ENCODE measurements at regions not wholly inside any gene's neighbourhood (a gene's known extent, or its start where the extent isn't known, plus 50 kb on each side); places are given as distances from the start of the nearest gene placed in this dataset.
"Not testable (repeated sequence)": the region's sequence is repeated elsewhere in the genome, so short reads cannot be mapped to it uniquely, and the experiment has no call there.

GRCh38 chr10:2556883-2557282 lies 510.5 kb upstream of the PFKP start:
- DNase-seq = no peak

DNA sequence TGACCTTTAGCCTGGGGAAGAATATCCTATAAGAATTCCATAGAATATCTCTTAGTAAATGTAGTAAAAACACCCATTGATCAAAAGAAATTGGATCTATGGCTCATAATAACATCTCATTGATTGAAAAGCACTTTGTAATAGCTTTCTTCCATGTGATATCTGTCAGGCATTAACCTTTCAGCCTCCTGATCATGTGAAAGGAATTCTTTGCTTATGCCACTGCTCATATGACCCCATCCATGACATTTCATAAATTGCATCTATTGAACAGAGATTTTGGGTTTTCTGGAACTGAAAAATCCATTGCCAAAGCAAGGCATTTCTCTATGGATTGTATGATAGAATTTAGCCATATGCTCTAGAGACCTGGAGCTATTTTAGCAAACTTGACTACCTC lies 519.3 kb upstream of the PFKP start:
- DNase-seq = no peak

DNA sequence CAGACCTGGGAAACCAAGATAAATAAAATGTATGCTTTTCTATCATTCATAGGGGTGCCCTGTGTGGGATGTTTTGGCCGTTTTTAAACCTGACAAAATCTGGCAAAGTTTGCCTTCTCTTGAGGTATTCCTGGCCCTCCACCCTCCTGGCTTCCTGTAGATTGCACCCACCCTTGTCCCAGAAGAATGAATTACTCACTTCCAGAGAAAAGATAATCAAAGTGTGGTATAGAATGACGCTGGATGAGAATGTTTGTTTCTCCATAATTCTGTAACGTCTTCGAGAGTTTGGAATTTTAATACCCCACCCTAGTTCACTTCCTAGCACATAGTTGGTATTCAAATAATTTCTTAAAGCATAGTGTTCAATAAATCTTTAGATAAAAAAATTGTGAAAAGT lies 519.7 kb upstream of the PFKP start:
- DNase-seq = no peak

DNA sequence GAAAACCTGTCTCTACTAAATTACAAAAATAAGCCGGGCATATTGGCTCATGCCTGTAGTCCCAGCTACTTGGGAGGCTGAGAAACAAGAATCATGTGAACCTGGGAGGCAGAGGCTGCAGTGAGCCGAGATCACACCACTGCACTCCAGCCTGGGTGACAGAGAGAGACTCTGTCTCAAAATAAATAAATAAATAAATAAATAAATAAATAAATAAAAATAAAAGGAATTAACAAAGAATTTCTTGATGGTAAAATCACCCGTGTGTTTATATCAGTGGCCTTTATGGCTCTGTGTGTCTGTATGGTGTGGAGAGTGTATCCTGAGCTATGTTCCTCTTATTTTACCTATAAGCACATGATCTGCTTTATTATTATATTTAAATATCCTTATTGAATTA lies 520.5 kb upstream of the PFKP start:
- not testable (repeated sequence) for DNase-seq

GRCh38 chr10:2543974-2544373 lies 523.4 kb upstream of the PFKP start:
- no peak for DNase-seq

GRCh38 chr10:2543142-2543886 lies 524.0 kb upstream of the PFKP start:
- no peak for DNase-seq

- no peak for DNase-seq
These were observed 526.2 kb upstream of the PFKP start for GRCh38 chr10:2541176-2541575.

GRCh38 chr10:2529945-2530344 lies 537.4 kb upstream of the PFKP start:
- no peak for DNase-seq

GRCh38 chr10:2525781-2526180 lies 541.6 kb upstream of the PFKP start:
- DNase-seq = no peak

DNA sequence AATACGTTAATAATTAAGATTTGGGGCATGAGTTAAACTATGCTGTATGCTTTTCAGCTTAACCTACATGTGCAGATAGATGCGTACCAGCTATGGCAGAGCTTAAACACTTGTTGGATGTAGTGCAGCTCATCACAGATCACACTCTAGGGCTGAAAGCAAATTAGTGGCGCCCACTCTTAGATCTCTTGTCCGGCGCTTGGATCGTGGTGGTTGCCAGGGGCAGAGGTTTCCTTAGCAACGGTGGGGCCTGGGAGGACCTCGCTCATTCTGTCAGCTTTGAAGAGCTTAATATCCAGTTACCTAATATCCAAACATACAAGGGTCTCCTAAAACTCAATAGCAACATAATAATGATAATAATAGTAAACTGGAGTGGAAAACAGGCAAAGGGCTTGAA lies 548.2 kb upstream of the PFKP start:
- no peak for DNase-seq

DNA sequence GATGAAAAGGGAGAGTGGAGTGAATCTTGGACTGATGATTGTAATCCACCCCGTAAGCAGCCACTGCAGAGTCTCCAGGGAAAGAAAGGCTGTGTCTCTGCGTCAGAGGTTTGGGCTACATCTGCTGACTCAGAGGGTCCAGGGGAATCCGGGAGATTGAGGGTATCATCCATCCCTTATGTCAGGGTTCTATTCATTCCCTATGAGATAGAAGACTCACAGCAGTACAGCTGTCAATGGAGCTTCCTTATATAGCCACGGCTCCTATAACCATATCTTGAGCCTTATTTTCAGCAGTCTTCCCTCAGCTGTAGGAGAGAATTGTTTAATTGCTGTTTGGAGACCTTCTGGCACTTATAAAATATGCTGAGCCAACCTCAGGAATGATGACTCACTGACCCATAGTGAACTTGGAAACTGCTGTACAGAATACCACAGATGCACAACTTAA lies 558.2 kb upstream of the PFKP start:
- DNase-seq = no peak

DNA sequence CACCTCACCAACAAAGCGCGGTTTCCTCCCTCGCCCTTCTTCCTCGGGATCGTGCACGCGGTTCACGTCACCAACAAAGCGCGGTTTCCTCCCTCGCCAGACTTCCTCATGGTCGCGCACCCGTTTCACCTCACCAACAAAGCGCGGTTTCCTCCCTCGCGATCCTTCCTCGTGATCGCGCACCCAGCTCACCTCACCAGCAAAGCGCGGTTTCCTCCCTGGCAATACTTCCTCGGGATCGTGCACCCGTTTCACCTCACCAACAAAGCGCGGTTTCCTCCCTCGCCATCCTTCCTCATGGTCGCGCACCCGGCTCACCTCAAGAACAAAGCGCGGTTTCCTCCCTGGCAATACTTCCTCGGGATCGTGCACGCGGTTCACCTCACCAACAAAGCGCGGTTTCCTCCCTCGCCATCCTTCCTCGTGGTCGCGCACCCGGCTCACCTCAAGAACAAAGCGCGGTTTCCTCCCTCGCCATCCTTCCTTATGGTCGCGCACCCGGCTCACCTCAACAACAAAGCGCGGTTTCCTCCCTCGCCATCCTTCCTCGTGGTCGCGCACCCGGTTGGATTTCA lies 565.9 kb upstream of the PFKP start:
- not testable (repeated sequence) for DNase-seq

DNA sequence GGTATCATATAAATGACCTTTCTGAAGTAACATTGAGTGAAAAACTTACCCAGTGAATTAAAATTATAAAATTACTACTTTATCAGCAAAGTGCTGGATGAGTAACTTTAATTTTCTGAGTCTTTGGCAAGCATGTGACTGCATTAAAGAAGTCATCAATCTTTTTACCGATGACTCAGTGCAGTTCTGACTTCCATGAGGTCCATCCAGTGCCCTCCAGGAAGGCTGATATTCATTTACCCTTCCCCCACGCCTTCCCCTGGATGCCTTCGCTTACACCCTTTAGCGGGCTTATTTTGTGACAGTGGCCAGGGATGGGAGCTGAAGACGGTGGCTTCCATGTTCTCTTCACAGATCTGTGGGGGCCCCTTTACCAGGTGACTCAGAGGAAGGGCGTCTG lies 572.9 kb upstream of the PFKP start:
- DNase-seq = no peak

DNA sequence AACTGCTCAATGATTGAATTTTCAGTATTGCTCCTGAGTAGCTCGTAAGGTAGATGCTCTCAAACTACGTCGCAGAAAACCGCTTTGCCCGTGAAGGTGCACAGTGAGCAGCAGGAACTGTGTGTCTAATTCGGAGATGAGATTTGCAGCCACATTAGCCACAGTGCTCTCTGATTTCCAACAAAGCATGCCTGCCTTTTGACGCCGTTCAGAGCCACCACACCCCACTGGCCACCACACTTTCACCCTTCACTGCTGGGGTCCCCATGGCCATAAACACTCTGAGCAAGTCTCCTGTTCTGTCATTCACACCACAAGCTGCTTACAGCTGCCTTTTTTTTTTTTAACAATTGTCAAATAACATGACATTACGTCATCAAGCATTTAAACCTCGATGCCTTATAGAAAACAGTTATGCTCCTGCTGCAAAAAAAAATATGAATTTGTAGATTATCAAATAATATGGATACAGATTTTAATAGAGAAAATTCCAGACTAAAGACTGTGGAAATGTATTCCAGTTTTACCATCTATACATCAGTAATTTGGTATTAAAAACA lies 578.8 kb upstream of the PFKP start:
- DNase-seq = no peak

DNA sequence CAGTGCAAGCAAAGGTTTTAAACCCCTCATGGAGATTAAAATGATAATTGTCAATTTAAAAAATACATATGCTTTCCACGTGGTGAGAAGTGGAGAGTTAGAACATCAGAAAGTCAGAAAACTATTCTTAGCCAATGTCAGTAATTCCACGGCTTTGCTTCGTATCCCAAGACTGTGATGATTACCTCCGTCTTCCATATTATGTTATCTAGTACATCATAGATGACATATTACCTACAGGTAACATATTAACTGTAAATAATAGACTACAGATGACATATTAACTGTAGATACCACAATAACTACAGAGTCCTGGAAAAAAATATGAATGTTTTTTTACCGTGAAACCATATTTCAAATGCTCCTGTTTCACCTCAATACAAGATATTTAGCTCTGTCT lies 579.4 kb upstream of the PFKP start:
- no peak for DNase-seq

GRCh38 chr10:2478656-2479055 lies 588.7 kb upstream of the PFKP start:
- DNase-seq = no peak

DNA sequence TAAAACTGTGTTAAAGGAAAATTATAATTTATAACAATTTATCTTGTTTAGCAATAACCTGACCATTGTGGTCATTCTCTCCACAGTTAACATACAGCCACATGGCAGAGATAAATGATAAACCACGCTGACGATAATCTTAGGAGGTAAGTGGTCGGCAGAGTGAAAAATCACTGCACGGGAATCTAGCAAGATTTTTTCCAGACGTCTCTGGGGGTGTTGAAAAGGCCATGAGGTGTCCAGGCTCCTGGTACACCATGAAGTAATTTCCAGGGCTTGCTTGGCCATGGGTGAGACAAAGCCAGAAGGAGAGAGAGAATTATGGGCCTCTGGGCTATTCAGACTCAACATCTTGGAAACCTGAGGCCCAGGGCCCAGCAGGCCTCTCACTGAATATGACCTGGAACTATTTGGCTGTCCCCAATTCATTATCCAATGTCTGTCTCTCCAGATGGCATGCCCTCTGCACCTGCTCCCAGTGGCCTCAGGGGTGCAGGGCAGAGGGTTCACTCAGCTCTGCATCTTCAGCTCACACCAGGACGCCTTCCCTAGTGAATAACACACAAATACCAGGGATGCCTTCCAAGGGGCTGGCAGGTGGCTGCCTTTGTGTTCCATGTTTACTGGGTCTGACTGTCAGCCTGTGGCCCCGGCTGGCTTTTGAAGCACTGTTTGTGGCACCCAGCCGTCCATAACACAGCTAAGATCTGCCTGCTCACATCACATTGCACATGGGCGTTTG lies 590.4 kb upstream of the PFKP start:
- no peak for DNase-seq

DNA sequence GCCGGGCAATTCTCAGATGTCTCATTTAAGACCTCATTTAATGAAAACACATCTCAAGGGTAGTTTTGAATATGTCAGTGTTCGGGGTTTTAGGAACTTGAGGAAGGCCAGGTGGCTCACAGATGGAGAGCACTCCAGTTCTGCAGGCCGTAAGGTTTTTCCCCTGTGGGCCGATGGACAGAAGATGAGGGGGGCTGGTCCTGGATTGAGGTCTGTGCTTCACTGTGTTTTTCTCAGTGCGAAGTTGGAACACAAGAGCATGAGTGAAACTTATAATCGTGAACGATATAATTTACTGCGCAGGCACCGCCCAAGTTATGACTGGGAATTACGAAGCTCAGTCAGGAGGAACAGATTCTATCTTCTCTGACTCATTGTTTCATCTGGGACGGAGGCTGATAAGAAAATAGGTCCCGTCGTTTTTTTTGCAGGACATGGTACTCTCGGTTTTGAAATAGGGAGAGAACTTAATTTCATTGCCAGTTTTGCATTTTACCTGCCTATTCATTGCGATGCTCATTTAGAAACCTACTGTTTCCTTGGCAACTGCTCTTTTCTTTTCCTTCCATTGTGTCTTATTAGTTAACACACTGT lies 591.0 kb upstream of the PFKP start:
- no peak for DNase-seq

- DNase-seq = no peak
These were observed 591.6 kb upstream of the PFKP start for GRCh38 chr10:2475711-2476217.

- DNase-seq = no peak
These were observed 595.5 kb upstream of the PFKP start for GRCh38 chr10:2471811-2472210.

- no peak for DNase-seq
These were observed 597.5 kb upstream of the PFKP start for GRCh38 chr10:2469802-2470201.

GRCh38 chr10:2464483-2464882 lies 602.9 kb upstream of the PFKP start:
- no peak for DNase-seq

Measured in hypothalamus (tissue), 51 donors.